ENCODE measurements at regions not wholly inside any gene's neighbourhood (a gene's known extent, or its start where the extent isn't known, plus 50 kb on each side); places are given as distances from the start of the nearest gene placed in this dataset.

GRCh38 chr16:55130456-55130855, 193.5 kb upstream of the IRX6 start:
- Histone ChIP-seq H3K4me3 (no peak overlapping the region), H3K36me3 (ENCODE audit: low read depth) (no peaks in the 10 kb centered on the region), H3K4me1 (ENCODE audit: low read depth) (no peaks in the 10 kb centered on the region), H3K9me3 (no peaks in the 10 kb centered on the region)
- DNase-seq (no peak), ATAC-seq (no peak)
- intact Hi-C loops (cut with DNase I, micrococcal nuclease) = no loop called here
- TF ChIP-seq CTCF (IDR thresholded peaks at IDR 0.05) = no peak

GRCh38 chr16:55130911-55131310, 193.1 kb upstream of the IRX6 start:
- ATAC-seq (no peak), DNase-seq (no peak)
- Histone ChIP-seq H3K9me3 (no peaks in the 10 kb centered on the region), H3K4me3 (no peak overlapping the region), H3K36me3 (ENCODE audit: low read depth) (no peaks in the 10 kb centered on the region), H3K4me1 (ENCODE audit: low read depth) (no peaks in the 10 kb centered on the region)
- intact Hi-C loops (cut with DNase I, micrococcal nuclease) = no loop called here
- no peak for TF ChIP-seq CTCF (IDR thresholded peaks at IDR 0.05)

GRCh38 chr16:55133654-55134053, 190.3 kb upstream of the IRX6 start:
- DNase-seq (no peak), ATAC-seq (no peak)
- Histone ChIP-seq H3K36me3 (ENCODE audit: low read depth) (no peaks in the 10 kb centered on the region), H3K9me3 (no peaks in the 10 kb centered on the region), H3K4me3 (no peak overlapping the region), H3K4me1 (ENCODE audit: low read depth) (no peaks in the 10 kb centered on the region)
- intact Hi-C loops (cut with DNase I, micrococcal nuclease) = no loop called here
- TF ChIP-seq CTCF (IDR thresholded peaks at IDR 0.05) = no peak

GRCh38 chr16:55136356-55137150, 187.4 kb upstream of the IRX6 start:
- Histone ChIP-seq H3K4me3 (no peak overlapping the region), H3K9me3 (no peaks in the 10 kb centered on the region), H3K4me1 (ENCODE audit: low read depth) (no peaks in the 10 kb centered on the region), H3K36me3 (ENCODE audit: low read depth) (no peaks in the 10 kb centered on the region)
- DNase-seq (no peak), ATAC-seq (no peak)
- no peak for TF ChIP-seq CTCF (IDR thresholded peaks at IDR 0.05)
- intact Hi-C loops (cut with DNase I, micrococcal nuclease) = no loop called here

GRCh38 chr16:55138298-55138697, 185.7 kb upstream of the IRX6 start:
- no peak for TF ChIP-seq CTCF (IDR thresholded peaks at IDR 0.05)
- Histone ChIP-seq H3K36me3 (ENCODE audit: low read depth) (no peaks in the 10 kb centered on the region), H3K9me3 (no peaks in the 10 kb centered on the region), H3K4me1 (ENCODE audit: low read depth) (no peaks in the 10 kb centered on the region), H3K4me3 (no peak overlapping the region)
- ATAC-seq (no peak), DNase-seq (no peak)
- intact Hi-C loops (cut with DNase I, micrococcal nuclease) = no loop called here
